Mammary epithelial cell (primary cell): ENCODE measurements at regions not wholly inside any gene's neighbourhood (a gene's known extent, or its start where the extent isn't known, plus 50 kb on each side); places are given as distances from the start of the nearest gene placed in this dataset.

Experiments used
- EZH2 ChIP-seq: IDR thresholded peaks from 2 replicates; pipeline ENCODE4 v1.6.1; 2012; ENCODE audit warnings: low read length, inconsistent platforms, borderline replicate concordance
- TF ChIP-seq, protein P1 (sequence below), 2 donors: IDR thresholded peaks in 1 of 2; conservative IDR thresholded peaks in 1 of 2; 2 replicates each; pipeline ENCODE4 v1.5.1; 2011 to 2012; ENCODE audit warnings: inconsistent platforms in 2 of 2, low read length in 2 of 2, mild to moderate bottlenecking in 2 of 2, control low read depth in 1 of 2, low read depth in 1 of 2; ENCODE audit not compliant: insufficient read depth in 1 of 2; ENCODE audit errors: extremely low read depth in 1 of 2

DNA sequence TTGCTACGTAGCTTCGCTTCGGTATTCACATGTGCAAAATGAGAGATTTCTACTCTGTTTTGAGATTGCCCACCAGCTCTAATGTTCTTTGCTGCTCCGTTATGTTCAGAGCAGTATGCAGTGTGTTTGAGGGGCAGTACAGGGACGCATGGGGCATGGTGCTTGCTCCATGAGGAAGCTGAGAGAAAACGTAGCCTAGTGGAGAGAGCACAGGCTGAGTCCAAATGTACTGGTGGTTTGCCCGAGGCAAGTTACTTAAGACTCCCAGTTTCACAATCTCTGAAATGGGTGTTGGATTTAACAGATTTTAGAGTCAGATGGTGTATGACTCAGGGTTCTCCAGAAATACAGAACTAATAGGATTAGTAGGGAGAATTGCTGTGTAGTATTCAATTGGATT lies 310.5 kb downstream of the ETNK1 start:
- TF ChIP-seq, protein P1, sequence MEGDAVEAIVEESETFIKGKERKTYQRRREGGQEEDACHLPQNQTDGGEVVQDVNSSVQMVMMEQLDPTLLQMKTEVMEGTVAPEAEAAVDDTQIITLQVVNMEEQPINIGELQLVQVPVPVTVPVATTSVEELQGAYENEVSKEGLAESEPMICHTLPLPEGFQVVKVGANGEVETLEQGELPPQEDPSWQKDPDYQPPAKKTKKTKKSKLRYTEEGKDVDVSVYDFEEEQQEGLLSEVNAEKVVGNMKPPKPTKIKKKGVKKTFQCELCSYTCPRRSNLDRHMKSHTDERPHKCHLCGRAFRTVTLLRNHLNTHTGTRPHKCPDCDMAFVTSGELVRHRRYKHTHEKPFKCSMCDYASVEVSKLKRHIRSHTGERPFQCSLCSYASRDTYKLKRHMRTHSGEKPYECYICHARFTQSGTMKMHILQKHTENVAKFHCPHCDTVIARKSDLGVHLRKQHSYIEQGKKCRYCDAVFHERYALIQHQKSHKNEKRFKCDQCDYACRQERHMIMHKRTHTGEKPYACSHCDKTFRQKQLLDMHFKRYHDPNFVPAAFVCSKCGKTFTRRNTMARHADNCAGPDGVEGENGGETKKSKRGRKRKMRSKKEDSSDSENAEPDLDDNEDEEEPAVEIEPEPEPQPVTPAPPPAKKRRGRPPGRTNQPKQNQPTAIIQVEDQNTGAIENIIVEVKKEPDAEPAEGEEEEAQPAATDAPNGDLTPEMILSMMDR (conservative IDR thresholded peaks at IDR 0.05 in 1 of 2, IDR thresholded peaks at IDR 0.05 in 1 of 2; ENCODE audit: extremely low read depth in 1 of 2, insufficient read depth in 1 of 2, low read depth in 1 of 2, low read length in 2 of 2) = no peak
- no peak for TF ChIP-seq EZH2
